OCI-LY3 (cell line): ENCODE measurements at regions not wholly inside any gene's neighbourhood (a gene's known extent, or its start where the extent isn't known, plus 50 kb on each side); places are given as distances from the start of the nearest gene placed in this dataset.

ENCODE experiments used
- H2AFZ ChIP-seq: fragments of 200-600, 300-600 bp; shearing (Covaris generic); 2 replicates; pipeline ENCODE4 v1.6.0; 2014; ENCODE audit warnings: antibody characterized with exemption, low read depth, low read length
- H3K27ac ChIP-seq: fragments of 200-600, 300-600 bp; sonication (generic); 2 replicates; pipeline ENCODE4 v1.5.1; 2014; ENCODE audit warnings: mild to moderate bottlenecking, low read length, moderate library complexity, mixed read lengths
- H3K27me3 ChIP-seq: fragments of 200-600, 300-600 bp; sonication (generic); 2 replicates; pipeline ENCODE4 v1.6.1; 2014; ENCODE audit warnings: low read depth, low read length, mixed read lengths
- H3K36me3 ChIP-seq: fragments of 200-600, 300-600 bp; sonication (generic); replicated peaks from 2 replicates; pipeline ENCODE3; 2014; ENCODE audit warnings: low read depth, low read length, mixed read lengths
- H3K4me1 ChIP-seq: fragments of 300-600, 200-600 bp; sonication (generic); 2 replicates; pipeline ENCODE4 v1.6.1; 2014; ENCODE audit warnings: low read length, mixed read lengths
- H3K4me2 ChIP-seq: fragments of 200-600, 300-600 bp; sonication (generic); 2 replicates; pipeline ENCODE4 v1.6.1; 2014; ENCODE audit warnings: low read length, mixed read lengths
- H3K4me3 ChIP-seq: fragments of 300-600, 200-600 bp; sonication (generic); 2 replicates; pipeline ENCODE4 v1.5.1; 2014; ENCODE audit warnings: antibody characterized with exemption, mild to moderate bottlenecking, low read length, moderate library complexity
- H3K79me2 ChIP-seq: fragments of 300-600, 200-600 bp; shearing (Covaris generic); 2 replicates; pipeline ENCODE4 v1.6.1; 2014; ENCODE audit warnings: mild to moderate bottlenecking, low read length, mixed read lengths
- H3K9ac ChIP-seq: fragments of 300-600, 200-600 bp; shearing (Covaris generic); 2 replicates; pipeline ENCODE4 v1.6.0; 2014; ENCODE audit warnings: mild to moderate bottlenecking, low read length, moderate library complexity
- H3K9me3 ChIP-seq: fragments of 200-600, 300-600 bp; shearing (Covaris generic); 2 replicates; pipeline ENCODE4 v1.6.1; 2014; ENCODE audit warnings: low read length, mixed read lengths; ENCODE audit not compliant: insufficient read depth
- H4K20me1 ChIP-seq: fragments of 200-600, 300-600 bp; sonication (generic); 2 replicates; pipeline ENCODE4 v1.6.1; 2016; ENCODE audit warnings: low read length, mixed read lengths; ENCODE audit not compliant: insufficient read depth
- EZH2phosphoT487 ChIP-seq: fragments of 200-600 bp; shearing (Covaris generic); IDR thresholded peaks from 2 replicates; pipeline ENCODE4 v1.6.1; 2018; ENCODE audit warnings: antibody characterized with exemption, mixed run types, low read depth
- TF ChIP-seq, protein P1 (sequence below): fragments of 200-600, 300-600 bp; sonication (generic); IDR thresholded peaks from 2 replicates; pipeline ENCODE4 v1.5.1; 2014; ENCODE audit warnings: antibody characterized with exemption, low read length, low read depth

GRCh38 chr13:61138857-61139256 is 276.8 kb downstream of the PCDH20 start:
- H3K4me3 ChIP-seq = no peak overlapping the region
- TF ChIP-seq, protein P1, sequence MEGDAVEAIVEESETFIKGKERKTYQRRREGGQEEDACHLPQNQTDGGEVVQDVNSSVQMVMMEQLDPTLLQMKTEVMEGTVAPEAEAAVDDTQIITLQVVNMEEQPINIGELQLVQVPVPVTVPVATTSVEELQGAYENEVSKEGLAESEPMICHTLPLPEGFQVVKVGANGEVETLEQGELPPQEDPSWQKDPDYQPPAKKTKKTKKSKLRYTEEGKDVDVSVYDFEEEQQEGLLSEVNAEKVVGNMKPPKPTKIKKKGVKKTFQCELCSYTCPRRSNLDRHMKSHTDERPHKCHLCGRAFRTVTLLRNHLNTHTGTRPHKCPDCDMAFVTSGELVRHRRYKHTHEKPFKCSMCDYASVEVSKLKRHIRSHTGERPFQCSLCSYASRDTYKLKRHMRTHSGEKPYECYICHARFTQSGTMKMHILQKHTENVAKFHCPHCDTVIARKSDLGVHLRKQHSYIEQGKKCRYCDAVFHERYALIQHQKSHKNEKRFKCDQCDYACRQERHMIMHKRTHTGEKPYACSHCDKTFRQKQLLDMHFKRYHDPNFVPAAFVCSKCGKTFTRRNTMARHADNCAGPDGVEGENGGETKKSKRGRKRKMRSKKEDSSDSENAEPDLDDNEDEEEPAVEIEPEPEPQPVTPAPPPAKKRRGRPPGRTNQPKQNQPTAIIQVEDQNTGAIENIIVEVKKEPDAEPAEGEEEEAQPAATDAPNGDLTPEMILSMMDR = no peak
- no peak for TF ChIP-seq EZH2phosphoT487
- no peak overlapping the region for H2AFZ ChIP-seq
- H3K9ac ChIP-seq = no peak overlapping the region
- no peak overlapping the region for H3K27ac ChIP-seq
- H3K9me3 ChIP-seq = no peaks in the 10 kb centered on the region
- no peaks in the 10 kb centered on the region for H3K36me3 ChIP-seq
- H3K27me3 ChIP-seq = no peaks in the 10 kb centered on the region
- H3K4me2 ChIP-seq = no peak overlapping the region
- peaks cover 25% of the 10 kb centered on the region for H3K4me1 ChIP-seq
- H4K20me1 ChIP-seq = no peaks in the 10 kb centered on the region
- no peaks in the 10 kb centered on the region for H3K79me2 ChIP-seq

DNA sequence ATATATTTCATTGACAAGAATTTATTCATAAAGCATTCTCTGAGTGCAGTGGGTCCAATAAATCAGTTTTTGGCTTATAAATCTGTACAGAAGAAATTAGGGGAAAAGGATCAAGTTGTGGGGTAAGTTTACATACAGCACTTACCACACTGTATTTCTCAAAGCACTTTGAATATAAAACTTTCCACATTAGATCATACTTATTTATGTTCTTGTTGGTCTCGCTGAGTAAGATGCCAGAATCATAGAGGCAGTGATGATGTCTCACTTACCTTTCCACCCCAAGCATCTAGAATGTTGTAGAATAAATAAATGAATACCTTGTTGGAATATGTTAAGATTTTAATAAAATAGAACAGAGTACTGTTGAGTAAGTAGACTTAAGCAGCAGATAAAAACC is 279.1 kb downstream of the PCDH20 start:
- no peaks in the 10 kb centered on the region for H3K27me3 ChIP-seq
- TF ChIP-seq, protein P1 = no peak
- no peak for TF ChIP-seq EZH2phosphoT487
- H3K27ac ChIP-seq = no peak overlapping the region
- no peaks in the 10 kb centered on the region for H3K9me3 ChIP-seq
- peaks cover 25% of the 10 kb centered on the region for H3K4me1 ChIP-seq
- no peak overlapping the region for H3K4me3 ChIP-seq
- no peak overlapping the region for H2AFZ ChIP-seq
- no peaks in the 10 kb centered on the region for H4K20me1 ChIP-seq
- no peak overlapping the region for H3K4me2 ChIP-seq
- no peak overlapping the region for H3K9ac ChIP-seq
- no peaks in the 10 kb centered on the region for H3K36me3 ChIP-seq
- no peaks in the 10 kb centered on the region for H3K79me2 ChIP-seq

DNA sequence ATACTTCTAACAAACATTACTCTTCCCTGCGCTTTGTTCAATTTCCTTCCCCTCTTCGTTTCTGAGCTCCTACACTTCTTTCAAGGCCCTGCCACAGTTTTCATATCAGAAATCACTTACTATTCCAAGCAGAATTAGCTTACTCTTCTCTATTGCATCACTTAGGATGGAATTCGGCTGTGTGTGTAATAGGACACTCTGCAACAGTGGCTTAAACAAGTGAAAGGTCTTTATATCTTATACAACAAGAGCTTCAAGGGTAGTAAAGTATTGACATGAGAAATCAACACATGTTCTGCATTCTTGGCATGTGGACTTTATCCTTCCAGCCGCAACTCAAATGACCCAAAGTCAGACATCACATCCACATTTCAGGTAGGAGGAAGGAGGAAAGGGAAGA is 279.6 kb downstream of the PCDH20 start:
- Histone ChIP-seq H4K20me1 (no peaks in the 10 kb centered on the region), H3K27ac (no peak overlapping the region), H3K9me3 (no peaks in the 10 kb centered on the region), H3K4me2 (no peak overlapping the region), H3K9ac (no peak overlapping the region), H3K4me3 (no peak overlapping the region), H3K4me1 (peaks cover 25% of the 10 kb centered on the region), H3K27me3 (no peaks in the 10 kb centered on the region), H2AFZ (0 out of 2 replicates have a peak overlapping the region, but pooled peaks have one; percentile 8), H3K79me2 (no peaks in the 10 kb centered on the region), H3K36me3 (no peaks in the 10 kb centered on the region)
- TF ChIP-seq, protein P1 = no peak

DNA sequence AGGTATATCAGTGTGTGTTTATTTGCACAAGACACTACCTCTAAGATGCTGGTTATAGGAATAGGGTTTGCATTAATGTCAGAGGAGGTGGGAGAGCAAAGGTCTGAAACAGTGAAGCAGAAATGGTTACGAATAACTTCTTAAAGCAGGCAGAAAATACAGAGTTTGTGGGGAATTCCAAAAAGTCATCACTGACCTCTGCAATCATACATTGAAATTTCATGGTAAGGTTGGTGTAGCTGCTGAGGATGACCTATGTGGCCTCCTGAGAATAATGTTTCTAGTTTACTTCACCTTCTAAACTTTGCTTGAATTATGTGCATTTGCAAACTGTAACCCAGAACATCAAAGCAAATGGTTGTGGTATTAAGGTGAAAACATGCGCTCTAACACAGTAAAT is 280.1 kb downstream of the PCDH20 start:
- Histone ChIP-seq H3K27me3 (no peaks in the 10 kb centered on the region), H2AFZ (0 out of 2 replicates have a peak overlapping the region, but pooled peaks have one; percentile 8)
- TF ChIP-seq, protein P1 = no peak
- TF ChIP-seq EZH2phosphoT487 = no peak

More for the DNA sequence above, 280.1 kb downstream of the PCDH20 start:
- H3K4me1 ChIP-seq = peaks cover 25% of the 10 kb centered on the region
- no peaks in the 10 kb centered on the region for H3K36me3 ChIP-seq
- no peaks in the 10 kb centered on the region for H4K20me1 ChIP-seq
- no peaks in the 10 kb centered on the region for H3K79me2 ChIP-seq
- H3K27ac ChIP-seq = no peak overlapping the region
- no peak overlapping the region for H3K4me3 ChIP-seq
- no peak overlapping the region for H3K9ac ChIP-seq
- H3K4me2 ChIP-seq = peak overlapping the region; percentile 0; the same call in 1 of the 2 replicates
- no peaks in the 10 kb centered on the region for H3K9me3 ChIP-seq
